IMR-90 (cell line): ENCODE measurements at regions not wholly inside any gene's neighbourhood (a gene's known extent, or its start where the extent isn't known, plus 50 kb on each side); places are given as distances from the start of the nearest gene placed in this dataset.

Experiments
- ATAC-seq: fragments of 200-7000 bp; cut with Tn5 transposase; 2 replicates; pipeline ENCODE4 v1.9.1; 2020; ENCODE audit warnings: low read depth, mild to moderate bottlenecking, moderate library complexity
- BruUV-seq: library from RNA; stranded (reverse); fragments of 400-500 nt; replicated peaks from 2 replicates; lab custom pipeline; 2021; lab: Mats Ljungman, UMichigan
- CTCF ChIA-PET: fragments of 300-600 bp; formaldehyde crosslinking; extraction: SDS; loops from one replicate; lab custom pipeline; 2021; ENCODE audit warnings: antibody characterized with exemption; lab: Yijun Ruan, JAX
- POLR2A ChIA-PET: fragments of 300-600 bp; sonication (Branson Sonifier 250); formaldehyde crosslinking; loops from one replicate; lab custom pipeline; 2022; ENCODE audit warnings: antibody characterized with exemption; ENCODE audit not compliant: unreplicated experiment; lab: Charles Lee
- DNase-seq: peaks from one replicate; pipeline ENCODE4 v3.0.0; 2013
- H2AFZ ChIP-seq: replicated peaks from 2 replicates; pipeline ENCODE3; 2013; ENCODE audit warnings: low read length, mild to moderate bottlenecking; ENCODE audit not compliant: poor library complexity
- H2AK5ac ChIP-seq: 2 replicates; pipeline ENCODE4 v1.6.1; 2013; ENCODE audit warnings: low read depth, low read length, inconsistent platforms
- H2AK9ac ChIP-seq: replicated peaks from 2 replicates; pipeline ENCODE3; 2013; ENCODE audit warnings: mild to moderate bottlenecking, low read depth, low read length, moderate library complexity; ENCODE audit not compliant: poor library complexity
- H2BK120ac ChIP-seq: 2 replicates; pipeline ENCODE4 v1.6.1; 2013; ENCODE audit warnings: low read depth, low read length, inconsistent platforms
- H2BK15ac ChIP-seq: 3 replicates; pipeline ENCODE4 v1.6.1; 2013; ENCODE audit warnings: low read depth, low read length, inconsistent platforms
- H2BK20ac ChIP-seq: 2 replicates; pipeline ENCODE4 v1.6.1; 2013; ENCODE audit warnings: low read depth, mild to moderate bottlenecking, inconsistent platforms, low read length, moderate library complexity
- H2BK5ac ChIP-seq: 2 replicates; pipeline ENCODE4 v1.6.1; 2013; ENCODE audit warnings: mild to moderate bottlenecking, low read depth, low read length, inconsistent platforms; ENCODE audit not compliant: poor library complexity, severe bottlenecking
- H3K14ac ChIP-seq: replicated peaks from 2 replicates; pipeline ENCODE4 v1.6.1; 2013; ENCODE audit warnings: low read depth, low read length, inconsistent platforms
- H3K18ac ChIP-seq: 2 replicates; pipeline ENCODE4 v1.6.1; 2013; ENCODE audit warnings: low read depth, low read length, control low read depth
- H3K23ac ChIP-seq: 2 replicates; pipeline ENCODE4 v1.6.1; 2013; ENCODE audit warnings: low read depth, low read length, inconsistent platforms
- H3K27ac ChIP-seq: 2 replicates; pipeline ENCODE4 v1.5.1; 2013; ENCODE audit warnings: mild to moderate bottlenecking, control low read depth, low read length; ENCODE audit not compliant: insufficient read depth
- H3K27me3 ChIP-seq: 2 replicates; pipeline ENCODE4 v1.6.1; 2013; ENCODE audit warnings: low read length; ENCODE audit not compliant: control insufficient read depth, insufficient read depth
- H3K36me3 ChIP-seq: 2 replicates; pipeline ENCODE4 v1.6.1; 2013; ENCODE audit warnings: low read length, mixed read lengths; ENCODE audit not compliant: control insufficient read depth, insufficient read depth
- H3K4ac ChIP-seq: 2 replicates; pipeline ENCODE4 v1.6.1; 2013; ENCODE audit warnings: low read depth, low read length, inconsistent platforms
- H3K4me1 ChIP-seq: 2 replicates; pipeline ENCODE4 v1.6.1; 2013; ENCODE audit warnings: low read length, mixed read lengths; ENCODE audit not compliant: control insufficient read depth, insufficient read depth
- H3K4me2 ChIP-seq: 2 replicates; pipeline ENCODE4 v1.6.1; 2013; ENCODE audit warnings: low read depth, mild to moderate bottlenecking, control low read depth, low read length, moderate library complexity
- H3K4me3 ChIP-seq: 2 replicates; pipeline ENCODE4 v1.5.1; 2013; ENCODE audit warnings: low read depth, mild to moderate bottlenecking, control low read depth, low read length, moderate library complexity; ENCODE audit not compliant: insufficient read depth
- H3K56ac ChIP-seq: 2 replicates; pipeline ENCODE4 v1.6.1; 2013; ENCODE audit warnings: low read length, inconsistent platforms; ENCODE audit not compliant: insufficient read depth; ENCODE audit errors: extremely low read depth
- H3K79me1 ChIP-seq, 2 experiments: 2 replicates each; pipeline ENCODE4 v1.6.1; 2013; ENCODE audit warnings: low read length in 2 of 2, inconsistent platforms in 1 of 2, low read depth in 1 of 2
- H3K9ac ChIP-seq: 2 replicates; pipeline ENCODE4 v1.6.1; 2013; ENCODE audit warnings: low read depth, low read length, control low read depth
- H3K9me1 ChIP-seq: 2 replicates; pipeline ENCODE4 v1.6.1; 2013; ENCODE audit warnings: low read length, inconsistent platforms; ENCODE audit not compliant: insufficient read depth
- H3K9me3 ChIP-seq: 2 replicates; pipeline ENCODE4 v1.6.1; 2013; ENCODE audit warnings: low read length; ENCODE audit not compliant: control insufficient read depth, insufficient read depth
- H4K20me1 ChIP-seq: 2 replicates; pipeline ENCODE4 v1.6.1; 2013; ENCODE audit warnings: low read length, inconsistent platforms; ENCODE audit not compliant: insufficient read depth
- H4K5ac ChIP-seq: 2 replicates; pipeline ENCODE4 v1.6.1; 2013; ENCODE audit warnings: mild to moderate bottlenecking, low read depth, low read length, control low read depth
- H4K8ac ChIP-seq, 2 experiments: 2 replicates each; pipeline ENCODE4 v1.6.1; 2013; ENCODE audit warnings: low read depth in 2 of 2, low read length in 2 of 2, control low read depth in 1 of 2, inconsistent platforms in 1 of 2
- H4K91ac ChIP-seq: 2 replicates; pipeline ENCODE4 v1.6.1; 2013; ENCODE audit warnings: low read depth, low read length, inconsistent platforms; ENCODE audit not compliant: insufficient read depth
- CHD1 ChIP-seq: IDR thresholded peaks from 2 replicates; pipeline ENCODE4 v1.6.1; 2012; ENCODE audit warnings: low read depth, low read length, improper control_type of control experiment
- POLR2A ChIP-seq: IDR thresholded peaks from 2 replicates; pipeline ENCODE4 v1.6.1; 2012; ENCODE audit warnings: mild to moderate bottlenecking, low read depth, low read length
- RFX5 ChIP-seq: IDR thresholded peaks from 2 replicates; pipeline ENCODE4 v1.8.0; 2012; ENCODE audit warnings: low read depth, mild to moderate bottlenecking, low read length, moderate library complexity
- WGBS, 2 experiments: methylation state at CpG; one replicate each; pipeline versions ENCODE4 v1.1.5 to v1.1.7; 2013; ENCODE audit warnings: missing lambda C conversion rate in 2 of 2; ENCODE audit not compliant: insufficient read length in 1 of 2; ENCODE audit errors: extremely low coverage in 2 of 2; 5-methylcytosine and 5-hydroxymethylcytosine counted together
- dilution Hi-C: fragments of 300-500 bp; cut with HindIII; formaldehyde crosslinking; loops from one replicate; pipeline ENCODE4 v1.14.3; 2018; ENCODE audit warnings: low sequenced_read_pairs; ENCODE audit not compliant: unreplicated experiment
- in situ Hi-C: fragments of 300-500 bp; cut with MboI; formaldehyde crosslinking; loops from 3 replicates; pipeline ENCODE4 v1.14.3; 2019; ENCODE audit warnings: low sequenced_read_pairs, inconsistent platforms, mixed read lengths
- intact Hi-C: fragments of 100-400 bp; cut with micrococcal nuclease; formaldehyde crosslinking; loops from 2 replicates; pipeline ENCODE4 v1.10.0; 2022

DNA sequence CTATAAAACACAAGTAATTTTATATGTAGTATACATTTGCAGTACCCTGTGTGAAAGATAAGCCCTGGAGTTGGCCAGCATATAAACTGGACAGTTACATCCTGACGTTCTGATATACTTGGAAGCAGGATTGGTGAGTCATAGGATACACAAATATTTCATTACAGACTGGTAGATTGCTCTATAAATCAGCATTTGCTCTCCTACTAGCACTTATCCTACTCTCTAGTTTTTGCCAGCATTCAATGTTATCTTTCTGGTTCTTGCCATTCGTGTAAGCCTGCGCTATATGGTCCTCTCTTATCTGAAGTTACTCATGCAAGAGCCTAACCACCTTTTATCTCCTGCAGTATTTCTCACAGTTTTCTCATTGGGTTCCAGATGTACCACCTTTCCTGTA is 680.2 kb upstream of the MMS22L start:
- H3K23ac ChIP-seq = no peak overlapping the region
- no peak overlapping the region for H2AFZ ChIP-seq
- no peaks in the 10 kb centered on the region for H4K20me1 ChIP-seq
- H3K4ac ChIP-seq = no peak overlapping the region
- H3K36me3 ChIP-seq = no peaks in the 10 kb centered on the region
- no peak overlapping the region for H3K18ac ChIP-seq
- no peak overlapping the region for H3K56ac ChIP-seq
- no peak overlapping the region for H2BK20ac ChIP-seq
- no peak overlapping the region for H3K4me2 ChIP-seq
- TF ChIP-seq RFX5 (no peak), POLR2A (no peak), CHD1 (no peak)
- DNase-seq = no peak
- intact Hi-C loops (no loop called here), dilution Hi-C loops (no loop called here), in situ Hi-C loops (no loop called here)
- ATAC-seq = no peak
- H3K27ac ChIP-seq = no peak overlapping the region
- no peak overlapping the region for H3K14ac ChIP-seq
- no peak overlapping the region for H2AK9ac ChIP-seq
- no peak overlapping the region for H4K91ac ChIP-seq
- H3K4me1 ChIP-seq = no peaks in the 10 kb centered on the region
- no peak overlapping the region for H2BK15ac ChIP-seq
- H2BK5ac ChIP-seq = no peak overlapping the region
- H2BK120ac ChIP-seq = no peak overlapping the region
- H4K8ac ChIP-seq = no peak overlapping the region
- POLR2A ChIA-PET = no interaction called here
- no CpG with 5 or more reads among the region's 3 CpGs for WGBS, 2 experiments
- no peaks in the 10 kb centered on the region for H3K9me1 ChIP-seq
- H3K9me3 ChIP-seq = no peaks in the 10 kb centered on the region
- no peaks in the 10 kb centered on the region for H3K79me1 ChIP-seq
- BruUV-seq = no TSS peak
- H2AK5ac ChIP-seq = no peak overlapping the region
- no peak overlapping the region for H3K4me3 ChIP-seq
- CTCF ChIA-PET = no interaction called here
- no peaks in the 10 kb centered on the region for H3K27me3 ChIP-seq
- H3K9ac ChIP-seq = no peak overlapping the region
- no peak overlapping the region for H4K5ac ChIP-seq
